HG03571 (cell line): ENCODE measurements at regions not wholly inside any gene's neighbourhood (a gene's known extent, or its start where the extent isn't known, plus 50 kb on each side); places are given as distances from the start of the nearest gene placed in this dataset.

Source experiments
- ATAC-seq: cut with Tn5 transposase; IDR thresholded peaks from one replicate; pipeline ENCODE4 v1.9.1; 2021; ENCODE audit not compliant: unreplicated experiment

DNA sequence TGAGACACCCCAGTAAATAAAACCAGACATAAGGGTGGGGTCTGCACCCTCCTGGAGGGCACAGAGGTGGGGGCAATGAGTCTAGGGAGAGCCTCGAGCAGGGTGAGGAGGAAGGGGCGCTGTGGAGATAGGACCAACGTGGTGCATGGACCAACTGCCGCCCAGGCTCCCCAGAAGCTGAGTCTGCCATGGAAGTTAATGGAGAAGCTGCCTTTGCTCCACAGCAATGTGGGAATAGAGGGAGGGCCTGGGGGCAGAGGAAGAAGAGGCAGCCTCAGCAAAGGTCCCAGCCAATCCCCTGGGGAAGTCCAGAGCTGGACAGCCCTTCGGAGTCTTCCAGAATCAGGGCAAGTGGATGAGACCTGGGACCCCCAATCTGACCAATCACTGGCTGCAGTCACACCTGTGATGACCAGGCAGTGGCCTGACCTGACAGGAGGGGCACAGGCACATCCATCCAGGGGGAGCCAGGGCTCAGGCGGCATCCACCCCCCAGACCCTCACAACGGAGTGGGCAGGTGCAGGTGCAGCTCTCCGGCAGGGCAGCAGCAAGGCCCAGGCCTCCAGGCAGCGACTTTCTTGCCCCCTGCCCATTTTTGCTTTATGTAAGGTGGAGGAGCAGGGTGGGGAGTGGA lies 242.2 kb upstream of the PPP2R2D start:
- no peak for ATAC-seq

DNA sequence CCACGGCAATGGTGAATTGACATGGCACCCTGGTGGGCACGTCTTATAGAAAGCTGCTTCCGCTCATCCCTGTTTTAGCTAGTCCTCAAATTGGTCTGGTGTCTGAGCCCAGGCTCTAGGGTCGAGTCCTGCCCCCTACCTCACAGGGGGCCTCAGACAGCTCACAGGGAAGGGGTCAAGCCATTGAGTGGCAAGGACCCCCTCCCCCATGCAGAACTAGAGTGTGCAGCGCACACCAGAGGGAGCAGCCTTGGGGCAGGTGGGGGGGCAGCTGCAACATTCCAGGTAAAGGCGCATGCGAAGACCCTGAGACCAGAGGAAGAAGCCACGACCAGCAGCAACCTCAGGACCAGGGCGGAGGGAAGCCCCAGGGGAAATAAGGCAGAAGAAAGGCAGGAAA lies 240.4 kb upstream of the PPP2R2D start:
- no peak for ATAC-seq

DNA sequence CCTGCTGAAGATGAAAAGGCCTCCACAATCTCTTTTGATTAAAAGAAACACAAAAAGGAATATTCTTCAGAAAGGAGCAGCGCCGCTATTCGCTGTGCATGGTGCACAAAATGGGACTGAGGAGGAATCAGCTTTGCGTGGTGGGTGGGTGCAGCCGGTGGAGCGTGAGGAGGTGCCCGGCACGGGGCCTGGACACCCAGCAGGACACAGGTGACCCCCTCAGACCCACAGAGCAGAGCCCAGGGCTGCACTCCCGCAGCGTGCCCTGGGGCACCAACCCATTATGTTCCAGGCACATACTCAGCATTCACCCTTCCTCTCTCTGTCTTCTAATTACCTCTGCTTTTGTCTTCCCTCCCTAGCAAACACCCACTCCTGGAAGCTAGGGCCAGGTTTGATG lies 238.0 kb upstream of the PPP2R2D start:
- ATAC-seq = no peak

DNA sequence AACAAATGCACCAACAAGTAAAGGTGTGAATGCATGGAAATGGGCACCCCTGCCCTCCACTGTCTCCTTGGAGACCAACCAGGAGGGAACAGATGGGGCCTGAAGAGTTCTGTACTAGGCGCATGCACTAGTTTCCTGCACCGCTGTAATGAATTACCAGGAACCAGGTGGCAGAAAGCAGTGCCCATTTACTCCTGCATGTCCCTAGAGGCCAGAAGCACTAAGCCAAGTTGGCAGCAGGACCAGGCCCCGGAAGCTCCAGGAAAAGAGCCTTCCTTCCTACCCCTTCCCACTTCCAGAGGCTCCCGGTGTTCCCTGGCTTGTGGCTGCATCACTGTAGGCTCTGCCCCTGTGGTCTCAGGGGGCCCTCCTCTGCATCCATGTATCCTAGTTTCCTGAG lies 237.5 kb upstream of the PPP2R2D start:
- no peak for ATAC-seq

DNA sequence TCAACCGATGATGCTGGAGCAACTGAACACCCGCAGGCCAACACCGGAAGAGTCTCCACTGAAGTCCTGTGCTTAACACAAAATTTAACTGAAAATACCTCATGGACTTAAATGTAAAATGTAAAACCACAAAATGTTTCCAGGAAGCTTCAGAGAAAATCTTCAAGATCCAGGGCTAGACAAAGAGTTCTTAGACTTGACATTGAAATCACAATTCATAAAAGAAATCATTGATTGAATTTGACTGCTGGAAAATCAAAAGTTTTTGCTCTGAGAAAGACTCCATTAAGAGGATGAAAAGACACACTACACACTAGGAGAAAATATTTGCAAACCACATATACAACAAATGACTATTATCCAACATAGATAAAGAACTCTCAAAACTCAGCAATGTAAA lies 234.7 kb upstream of the PPP2R2D start:
- ATAC-seq = no peak

DNA sequence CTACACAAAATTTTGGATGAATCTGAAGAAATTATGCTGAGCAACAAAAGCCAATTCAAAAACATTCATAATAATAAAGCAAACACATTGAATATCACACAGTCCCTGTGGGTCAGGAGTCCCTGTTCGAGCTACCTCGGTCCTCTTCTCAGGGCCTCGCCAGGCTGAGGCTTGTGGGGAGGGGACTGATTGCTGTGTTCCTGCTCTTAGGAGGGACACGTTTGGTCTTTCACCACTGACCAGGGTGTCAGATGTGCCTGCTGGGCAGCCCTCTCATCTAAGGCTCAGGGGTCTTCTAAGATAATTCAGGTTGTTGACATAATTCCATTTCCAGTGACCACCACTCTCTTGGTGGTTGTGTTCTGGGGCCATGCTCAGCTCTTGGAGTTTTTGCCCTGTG lies 233.8 kb upstream of the PPP2R2D start:
- no peak for ATAC-seq

DNA sequence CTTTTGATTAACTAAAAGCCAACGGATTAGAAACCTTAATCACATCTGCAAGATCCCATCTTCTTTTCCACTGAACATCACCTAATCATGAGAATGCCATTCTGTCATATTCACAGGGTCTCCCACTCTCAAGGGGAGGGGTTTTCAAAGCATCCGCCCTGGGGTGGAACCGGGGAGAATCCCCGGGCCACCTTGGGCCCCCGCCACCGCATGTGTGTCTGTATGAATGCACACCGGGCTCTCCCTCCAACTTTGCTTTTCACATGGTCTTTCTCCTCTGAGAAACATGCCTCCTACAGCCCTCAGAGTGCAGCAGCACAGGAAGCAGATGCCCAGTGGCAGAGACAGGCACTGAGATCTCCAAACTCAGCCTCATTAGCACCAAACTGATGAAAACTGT lies 233.2 kb upstream of the PPP2R2D start:
- no peak for ATAC-seq

DNA sequence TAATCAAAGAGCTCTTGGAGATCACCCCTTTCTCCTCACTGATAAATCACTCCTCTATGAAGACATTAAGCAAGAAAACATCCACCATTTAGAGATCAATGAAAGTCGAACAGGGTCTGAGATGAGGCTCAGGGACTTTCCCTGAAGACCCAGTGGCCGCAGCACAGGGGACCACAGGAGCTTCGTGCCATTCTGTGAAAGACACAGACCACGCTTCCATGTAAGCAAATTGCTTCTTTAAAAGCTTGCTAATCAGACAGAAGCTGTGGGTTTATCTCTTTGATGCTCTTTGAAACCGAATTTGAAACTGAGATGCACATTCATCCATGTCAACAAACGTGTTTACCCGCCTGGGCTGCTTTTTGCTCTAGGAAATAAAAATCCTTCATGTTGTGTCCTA lies 231.9 kb upstream of the PPP2R2D start:
- no peak for ATAC-seq

DNA sequence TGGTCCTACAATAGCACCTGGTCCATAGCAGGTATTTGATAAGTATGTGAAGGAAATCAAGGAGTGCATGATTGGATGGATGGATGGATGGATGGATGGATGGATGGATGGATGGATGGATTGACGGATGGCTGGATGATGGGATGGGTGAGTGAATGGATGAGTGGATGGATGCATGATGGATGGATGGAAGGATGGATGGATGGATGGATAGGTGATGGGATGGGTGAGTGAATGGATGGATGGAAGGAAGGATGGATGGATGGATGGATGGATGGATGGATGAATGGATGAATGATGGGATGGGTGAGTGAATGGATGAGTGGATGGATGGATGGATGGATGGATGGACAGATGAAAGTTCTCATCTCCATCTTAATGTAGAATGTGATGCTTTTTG lies 231.0 kb upstream of the PPP2R2D start:
- no peak for ATAC-seq

DNA sequence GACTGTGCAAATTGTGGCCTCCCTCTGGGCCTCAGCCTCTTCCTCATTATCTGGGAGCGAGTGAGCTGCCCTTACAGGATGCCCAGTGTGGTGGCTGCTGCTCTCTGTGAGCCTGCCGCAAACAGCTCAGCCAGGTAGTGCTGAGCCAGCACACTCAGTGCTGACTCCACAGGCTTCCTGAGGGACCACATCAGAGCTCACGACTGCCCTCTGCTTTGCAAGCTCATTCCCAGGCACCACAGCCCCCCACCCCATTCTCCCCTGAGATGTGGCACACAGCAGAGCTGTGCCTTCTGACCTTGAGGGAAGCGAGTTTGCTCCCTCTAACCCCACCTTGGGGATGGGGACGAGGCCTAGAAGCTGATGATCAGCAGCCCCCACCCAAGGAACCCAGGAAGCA lies 230.5 kb upstream of the PPP2R2D start:
- ATAC-seq = no peak

DNA sequence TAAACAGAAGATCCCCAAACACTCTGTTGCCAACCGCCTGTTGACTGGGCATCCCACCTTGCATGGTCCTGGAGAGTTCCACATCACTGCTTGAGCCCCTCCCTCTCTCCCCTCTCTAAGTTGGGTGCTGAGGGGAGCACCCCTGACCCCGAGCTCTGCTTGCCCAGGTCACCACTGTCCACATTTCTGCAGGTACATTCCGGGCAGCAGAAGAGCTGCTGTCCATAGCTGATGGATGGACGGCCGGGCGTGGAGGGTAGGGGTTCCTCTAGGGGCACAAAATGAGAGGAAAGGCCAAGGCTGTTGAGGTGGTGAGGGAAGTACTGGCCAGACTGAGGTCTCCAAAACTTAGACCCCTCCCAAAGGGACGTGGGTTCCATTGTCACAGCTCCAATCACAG lies 227.4 kb upstream of the PPP2R2D start:
- ATAC-seq = no peak

DNA sequence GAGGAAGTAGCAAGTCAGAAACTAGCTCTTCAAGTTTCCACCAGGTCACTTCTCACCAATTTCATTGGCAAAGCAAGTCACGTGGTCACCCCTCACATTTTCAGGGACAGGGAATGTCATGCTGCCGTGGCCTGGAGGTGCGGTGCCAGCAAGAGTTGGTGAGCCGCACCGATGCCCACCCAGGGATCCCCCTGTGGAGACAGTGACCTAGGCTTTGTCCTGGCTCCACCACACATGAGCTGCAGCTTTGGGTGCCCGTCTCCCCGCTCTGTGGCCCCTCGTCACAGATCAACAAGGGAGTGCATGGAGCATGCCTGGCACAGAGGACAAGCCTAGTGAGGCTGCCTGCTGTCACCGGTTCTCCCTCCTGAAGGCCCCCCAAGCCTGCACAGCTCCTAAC lies 226.7 kb upstream of the PPP2R2D start:
- no peak for ATAC-seq

DNA sequence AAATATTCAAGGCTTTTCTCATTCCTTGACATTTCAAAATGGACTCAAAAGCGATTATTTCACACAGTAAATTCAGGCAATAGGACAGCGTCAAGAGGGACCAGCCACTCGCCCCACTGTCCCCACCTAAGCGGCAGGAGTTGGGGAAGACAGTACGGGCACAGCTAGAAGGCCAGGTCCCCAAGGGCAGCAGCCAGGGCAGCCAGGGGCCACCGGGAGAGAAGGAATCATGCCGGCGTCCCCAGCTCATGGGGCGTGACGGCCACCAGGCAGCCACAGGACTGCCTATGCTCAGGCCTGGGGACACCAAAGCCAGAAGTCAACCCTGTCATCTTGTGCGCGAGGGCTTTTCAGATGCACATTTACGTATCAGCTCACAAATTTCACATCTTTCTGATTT lies 225.7 kb upstream of the PPP2R2D start:
- ATAC-seq = no peak

DNA sequence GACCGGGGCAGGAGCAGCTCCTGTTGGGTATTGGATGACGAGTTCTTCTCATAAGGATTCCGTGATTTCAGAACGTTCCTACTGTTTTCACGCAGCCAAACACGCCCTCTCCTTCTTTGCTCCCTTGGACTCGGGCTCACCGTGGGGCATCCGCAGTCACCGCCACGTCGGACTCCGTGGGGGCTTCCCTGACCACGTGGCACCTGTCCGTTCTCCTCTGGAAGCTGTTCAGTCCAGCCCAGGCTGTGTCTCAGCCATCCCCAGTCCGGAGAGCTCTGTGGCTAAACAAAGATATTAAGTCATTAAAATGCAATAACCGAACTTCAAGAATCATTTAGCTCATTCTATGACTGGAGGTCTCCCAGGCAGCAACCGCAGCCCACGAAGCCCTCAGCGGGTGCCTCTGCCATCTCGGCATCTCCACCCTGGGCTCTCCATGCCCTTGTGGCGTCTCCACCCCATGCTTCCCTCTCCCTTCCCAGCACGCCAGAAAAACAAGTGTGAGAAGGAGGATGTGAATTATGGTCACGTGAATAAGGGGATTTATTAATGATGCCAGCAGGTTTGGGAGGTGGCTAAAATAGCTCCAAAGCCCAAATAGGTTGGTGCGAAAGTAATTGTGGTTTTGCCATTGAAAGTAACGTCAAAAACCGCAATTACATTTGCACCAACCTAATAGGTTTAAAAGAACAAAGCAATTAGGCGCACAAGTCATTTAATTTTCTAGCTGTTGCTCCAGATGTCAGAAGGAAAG lies 224.6 kb upstream of the PPP2R2D start:
- no peak for ATAC-seq

DNA sequence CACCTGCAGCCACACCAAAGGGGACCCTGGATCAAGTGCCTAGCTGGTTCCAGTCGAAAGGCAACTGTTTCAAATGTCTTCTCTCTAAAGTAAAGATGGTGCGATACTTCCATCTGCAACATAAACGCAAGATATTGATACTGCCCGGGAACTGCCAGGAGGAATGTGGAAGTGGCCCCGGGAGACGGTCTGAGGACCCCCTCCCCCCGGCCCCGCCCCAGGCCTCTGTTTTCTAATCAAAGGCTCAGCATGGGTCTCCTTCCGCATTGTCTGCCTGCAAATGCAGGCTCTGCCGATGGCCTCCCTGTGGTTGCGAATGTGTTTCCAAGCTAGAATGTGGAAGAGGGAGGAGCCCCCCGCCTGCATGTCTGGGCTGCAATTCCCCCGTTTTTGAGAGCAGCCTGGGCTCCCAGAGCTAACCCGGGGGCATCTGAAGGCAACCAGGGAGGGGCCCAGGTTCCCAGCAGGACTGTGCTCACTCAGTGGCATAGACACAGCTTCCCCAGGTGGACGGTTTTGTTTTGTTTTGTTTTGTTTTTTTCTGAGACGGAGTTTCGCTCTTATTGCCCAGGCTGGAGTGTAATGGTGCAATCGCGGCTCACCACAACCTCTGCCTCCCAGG lies 223.9 kb upstream of the PPP2R2D start:
- no peak for ATAC-seq

DNA sequence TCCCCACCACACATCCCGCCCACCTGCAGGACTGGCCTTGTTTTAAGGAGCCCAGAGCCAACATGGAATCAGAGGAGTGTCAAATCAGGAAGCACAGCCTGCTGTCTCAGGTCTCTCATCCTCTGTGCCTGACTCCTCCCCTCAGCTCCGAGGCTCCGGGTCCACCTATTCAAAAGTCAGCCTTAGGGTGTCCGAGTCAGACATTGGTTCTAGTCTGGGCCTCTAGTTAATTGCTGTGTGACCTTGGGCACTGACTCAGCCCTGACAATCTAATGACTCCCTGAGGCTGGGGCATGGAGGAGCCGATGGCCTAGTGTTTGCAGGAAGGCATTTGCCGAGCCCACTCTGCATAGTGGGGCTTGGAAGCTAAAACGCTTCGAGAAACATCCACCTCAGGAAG lies 223.1 kb upstream of the PPP2R2D start:
- no peak for ATAC-seq

DNA sequence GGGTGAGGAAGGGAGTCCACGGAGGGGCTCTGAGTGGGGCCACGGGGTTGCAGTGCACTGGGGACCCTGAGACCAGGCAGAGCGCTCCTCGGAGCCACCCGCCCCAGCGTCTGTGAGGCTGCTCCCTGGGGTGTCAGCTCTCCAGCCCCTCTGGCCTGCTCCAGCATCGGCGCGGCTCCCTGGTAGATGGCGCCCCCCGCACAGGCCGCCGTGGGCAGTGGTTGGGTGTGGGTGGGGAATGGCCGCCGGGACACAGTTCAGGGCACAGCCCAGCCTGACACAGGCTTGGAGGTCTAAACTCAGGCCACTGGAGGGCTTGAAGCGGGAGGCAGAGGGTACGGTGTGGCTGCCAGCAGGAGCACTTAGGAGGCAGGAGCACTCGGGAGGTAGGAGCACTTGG lies 222.6 kb upstream of the PPP2R2D start:
- ATAC-seq = no peak

DNA sequence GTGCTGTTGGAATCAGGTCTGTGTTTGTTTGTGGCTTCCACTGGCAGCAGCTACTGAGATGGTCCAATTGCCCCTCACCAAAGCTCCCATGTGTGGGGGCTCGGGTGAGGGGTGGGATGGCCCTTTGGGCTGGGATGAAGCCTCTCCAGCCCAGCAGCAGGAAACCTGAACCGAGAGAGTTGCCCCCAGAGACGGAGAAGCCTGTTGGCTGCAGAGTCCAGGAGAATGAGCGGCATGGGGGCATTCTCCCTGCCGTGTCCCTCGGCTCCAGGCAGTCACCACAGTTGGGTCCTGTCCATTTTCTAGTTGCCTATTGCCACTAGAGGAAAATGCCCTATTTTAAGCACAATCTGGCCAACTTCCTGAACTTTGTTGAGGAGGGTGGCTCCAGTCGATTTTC lies 222.2 kb upstream of the PPP2R2D start:
- no peak for ATAC-seq

DNA sequence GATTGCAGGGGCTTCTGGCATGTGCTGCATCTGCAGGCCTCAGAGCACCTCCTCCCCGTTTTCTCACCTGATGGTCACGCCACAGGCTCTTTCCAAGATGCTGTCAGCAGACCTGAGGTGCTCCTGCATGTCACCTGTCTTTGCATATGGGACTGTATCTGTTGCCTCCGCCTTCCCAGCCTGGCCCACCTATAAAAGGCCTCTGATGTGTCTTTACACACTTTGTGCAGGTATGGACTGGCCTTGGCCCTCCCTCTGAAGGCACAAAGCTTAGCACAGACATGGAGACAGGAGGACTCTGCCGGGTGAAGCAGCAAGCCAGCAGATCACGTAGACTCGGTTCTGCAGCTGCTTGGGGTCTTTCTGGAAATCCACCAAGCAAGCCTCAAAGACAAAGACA lies 220.9 kb upstream of the PPP2R2D start:
- ATAC-seq = no peak

DNA sequence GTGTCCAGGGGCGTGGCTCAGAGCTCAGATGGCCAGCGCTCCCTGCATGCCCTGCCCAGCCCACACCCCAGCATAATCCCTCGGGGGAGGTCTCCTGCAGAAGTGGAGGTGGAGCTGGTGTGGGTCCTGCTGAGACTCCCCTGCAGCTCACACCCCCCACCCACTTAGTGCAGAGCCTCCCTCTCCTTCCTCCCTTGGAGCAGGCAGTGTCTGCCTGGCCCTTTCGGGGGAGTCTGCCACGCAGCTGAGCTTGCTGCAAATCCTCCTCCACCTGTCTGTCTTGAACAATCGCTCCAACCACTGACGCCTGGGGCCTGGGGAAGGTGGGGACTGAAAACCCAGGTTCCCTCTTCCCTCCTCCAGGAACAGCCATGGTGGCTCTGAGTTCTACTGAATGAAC lies 219.7 kb upstream of the PPP2R2D start:
- no peak for ATAC-seq

DNA sequence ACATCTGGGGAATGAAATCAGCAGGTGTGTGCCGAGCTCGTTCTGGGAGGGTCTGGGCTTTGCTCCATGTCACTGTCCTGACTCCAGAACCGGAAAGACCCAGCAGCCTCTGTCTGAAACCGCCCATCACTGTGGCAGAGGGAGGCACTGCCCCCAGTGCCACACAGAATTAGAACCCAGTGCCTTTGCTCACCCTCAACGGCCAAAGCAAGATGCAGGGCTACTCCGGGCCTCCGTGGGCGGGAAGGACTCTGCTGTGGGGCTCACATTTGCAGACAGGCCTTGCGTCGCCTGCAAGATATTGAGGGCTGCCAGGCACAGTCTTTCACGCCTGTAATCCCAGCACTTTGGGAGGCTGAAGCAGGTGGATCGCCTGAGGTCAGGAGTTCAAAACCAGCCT lies 219.2 kb upstream of the PPP2R2D start:
- ATAC-seq = no peak

DNA sequence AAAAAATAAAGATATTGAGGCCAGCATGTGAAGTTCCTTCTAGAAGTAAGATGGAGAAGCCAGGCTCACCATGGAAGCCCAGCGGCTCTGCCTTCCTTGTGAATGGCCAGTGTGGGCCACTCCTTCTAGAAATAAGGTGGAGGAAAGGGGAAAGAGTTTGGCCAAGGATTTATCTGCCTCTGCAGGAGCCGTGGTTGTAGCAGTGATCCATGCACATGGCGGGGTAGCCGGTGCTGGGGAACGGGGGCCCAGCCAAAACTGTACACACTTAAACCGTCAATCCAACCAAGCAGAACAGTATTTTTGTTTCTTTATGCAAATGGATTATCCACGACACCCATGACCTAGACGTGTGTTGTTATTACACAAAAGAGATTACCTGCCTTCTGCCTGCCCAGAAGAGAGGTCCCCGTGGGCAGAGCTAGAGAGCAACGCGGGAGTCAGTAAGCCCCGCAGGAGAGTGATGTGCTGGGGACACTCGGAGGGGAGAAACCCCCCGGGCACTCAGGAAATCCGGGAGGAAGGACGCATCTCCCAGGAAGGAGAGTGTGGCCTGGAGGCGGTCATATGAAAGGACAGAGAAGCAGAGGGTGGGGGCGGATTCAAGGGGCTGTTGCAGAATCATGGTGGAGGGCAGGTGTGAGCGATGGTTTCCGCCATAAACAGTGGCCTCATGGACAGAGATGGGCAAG lies 218.4 kb upstream of the PPP2R2D start:
- ATAC-seq = no peak
